HepG2 (cell line): ENCODE measurements at regions not wholly inside any gene's neighbourhood (a gene's known extent, or its start where the extent isn't known, plus 50 kb on each side); places are given as distances from the start of the nearest gene placed in this dataset.

Experiments
- ATAC-seq: fragments of 200-7000 bp; cut with Tn5 transposase; 3 replicates; pipeline ENCODE4 v1.9.1; 2020; ENCODE audit warnings: mild to moderate bottlenecking, moderate library complexity
- BruUV-seq: library from RNA; stranded (reverse); fragments of 400-500 nt; replicated peaks from 2 replicates; lab custom pipeline; 2021; lab: Mats Ljungman, UMichigan
- CTCF ChIA-PET: fragments of 300-600 bp; formaldehyde crosslinking; extraction: SDS; loops from one replicate; lab custom pipeline; 2021; ENCODE audit warnings: low total read pairs, inconsistent platforms, low intra/inter-chr PET ratio; lab: Yijun Ruan, JAX
- POLR2A ChIA-PET: fragments of 350-600 bp; sonication (Branson Sonifier 250); formaldehyde crosslinking; loops from one replicate; lab custom pipeline; 2020; ENCODE audit warnings: antibody characterized with exemption, inconsistent platforms; lab: Yijun Ruan, JAX
- DNase-seq: peaks from one replicate; pipeline ENCODE4 v3.0.0-alpha.2; 2015; ENCODE audit warnings: low spot score
- FAIRE-seq: peaks from 3 replicates; lab custom pipeline; 2011; peaks lifted over from hg19 to GRCh38; lab: Jason Lieb, UNC
- H2AFZ ChIP-seq: one replicate; pipeline ENCODE4 v1.6.1; 2011; ENCODE audit warnings: low read length, inconsistent platforms
- H3K27ac ChIP-seq: fragments of 300-600 bp; 3 replicates; pipeline ENCODE4 v1.8.0; 2011; ENCODE audit warnings: mixed run types, mild to moderate bottlenecking, mixed read lengths, low read length, inconsistent platforms; ENCODE audit not compliant: insufficient read depth; ENCODE audit errors: extremely low read length
- H3K27me3 ChIP-seq, 2 experiments: fragments of 200-600 bp in 1 of 2; 2 replicates in 1 of 2; 3 replicates in 1 of 2; pipeline versions ENCODE4 v1.6.0 to v1.8.0; 2011; ENCODE audit warnings: low read length in 2 of 2, mild to moderate bottlenecking in 2 of 2, moderate library complexity in 2 of 2, inconsistent platforms in 1 of 2; ENCODE audit not compliant: insufficient read depth in 2 of 2, control insufficient read depth in 1 of 2
- H3K36me3 ChIP-seq, 2 experiments: fragments of 200-600 bp in 1 of 2; replicated peaks in 1 of 2; 2 replicates in 1 of 2; 3 replicates in 1 of 2; pipeline versions ENCODE4 v1.5.1 to v1.8.0; 2011; ENCODE audit warnings: low read length in 2 of 2, inconsistent platforms in 1 of 2; ENCODE audit not compliant: insufficient read depth in 2 of 2, control insufficient read depth in 1 of 2
- H3K4me1 ChIP-seq: 2 replicates; pipeline ENCODE4 v1.5.1; 2012; ENCODE audit warnings: low read length, inconsistent platforms; ENCODE audit not compliant: insufficient read depth
- H3K4me2 ChIP-seq: 2 replicates; pipeline ENCODE4 v1.6.0; 2011; ENCODE audit warnings: low read depth, low read length, inconsistent platforms
- H3K4me3 ChIP-seq, 3 experiments: fragments of 200-600 bp in 1 of 3; sonication (generic), shearing (Covaris generic) in 1 of 3; replicated peaks in 1 of 3; 2 replicates each; pipeline ENCODE4 v1.5.1; 2011 to 2016; ENCODE audit warnings: low read length in 3 of 3, inconsistent platforms in 2 of 3, low read depth in 2 of 3, mild to moderate bottlenecking in 2 of 3, control low read depth in 1 of 3, mixed read lengths in 1 of 3; ENCODE audit not compliant: insufficient read depth in 1 of 3
- H3K79me2 ChIP-seq: one replicate; pipeline ENCODE4 v1.6.1; 2011; ENCODE audit warnings: low read length, inconsistent platforms; ENCODE audit not compliant: insufficient read depth
- H3K9ac ChIP-seq: 2 replicates; pipeline ENCODE4 v1.6.0; 2011; ENCODE audit warnings: mild to moderate bottlenecking, low read depth, low read length, inconsistent platforms; ENCODE audit not compliant: insufficient read depth
- H3K9me3 ChIP-seq: 2 replicates; pipeline ENCODE4 v1.5.1; 2012; ENCODE audit warnings: mild to moderate bottlenecking, low read length
- H4K20me1 ChIP-seq: 2 replicates; pipeline ENCODE4 v1.6.0; 2011; ENCODE audit warnings: inconsistent platforms, mild to moderate bottlenecking, low read length, moderate library complexity; ENCODE audit not compliant: insufficient read depth
- ATF4 ChIP-seq, 2 experiments: fragments of 450-650 bp in 1 of 2; sonication (generic) in 1 of 2; formaldehyde crosslinking; IDR thresholded peaks; 2 replicates each; pipeline versions ENCODE4 v1.5.0 to v1.8.0; 2020 to 2022; ENCODE audit warnings: mild to moderate bottlenecking in 1 of 2, missing genetic modification reagents in 1 of 2
- CSRNP2 ChIP-seq: sonication (generic); formaldehyde crosslinking; conservative IDR thresholded peaks from 2 replicates; pipeline ENCODE4 v1.8.0; 2022; ENCODE audit warnings: low read depth, missing genetic modification reagents
- DBP ChIP-seq: sonication (generic); formaldehyde crosslinking; IDR thresholded peaks from 2 replicates; pipeline ENCODE4 v1.4.0; 2020; ENCODE audit warnings: missing genetic modification reagents; ENCODE audit errors: not compliant biosample characterization
- GTF2F1 ChIP-seq: fragments of 150-350 bp; IDR thresholded peaks from 2 replicates; pipeline ENCODE4 v1.6.1; 2014; ENCODE audit warnings: low read length
- HES4 ChIP-seq: sonication (generic); formaldehyde crosslinking; IDR thresholded peaks from 2 replicates; pipeline ENCODE4 v1.9.0; 2021; ENCODE audit warnings: mild to moderate bottlenecking, missing genetic modification reagents, borderline replicate concordance
- HOMEZ ChIP-seq: IDR thresholded peaks from 2 replicates; pipeline ENCODE4 v1.6.1; 2016; ENCODE audit warnings: low read depth
- PHF20 ChIP-seq: sonication (generic); formaldehyde crosslinking; IDR thresholded peaks from 2 replicates; pipeline ENCODE4 v1.5.0; 2020; ENCODE audit warnings: mild to moderate bottlenecking, missing genetic modification reagents
- SALL2 ChIP-seq: sonication (generic); formaldehyde crosslinking; IDR thresholded peaks from 2 replicates; pipeline ENCODE4 v1.8.1; 2023; ENCODE audit warnings: mild to moderate bottlenecking, missing genetic modification reagents, inconsistent platforms
- SIN3A ChIP-seq: IDR thresholded peaks from 2 replicates; pipeline ENCODE4 v1.6.1; 2011; ENCODE audit warnings: low read depth, mild to moderate bottlenecking, control low read depth, low read length, borderline replicate concordance
- STAG1 ChIP-seq: sonication (generic); formaldehyde crosslinking; IDR thresholded peaks from 2 replicates; pipeline ENCODE4 v1.4.0; 2020; ENCODE audit warnings: missing genetic modification reagents
- TCF12 ChIP-seq, 2 experiments: fragments of 450-650 bp in 1 of 2; sonication (generic) in 1 of 2; formaldehyde crosslinking in 1 of 2; IDR thresholded peaks; 2 replicates each; pipeline versions ENCODE4 v1.6.1 to v1.8.0; 2017 to 2022; ENCODE audit warnings: antibody characterized with exemption in 1 of 2, mild to moderate bottlenecking in 1 of 2, missing genetic modification reagents in 1 of 2, moderate library complexity in 1 of 2
- ZBTB33 ChIP-seq: sonication (generic); formaldehyde crosslinking; IDR thresholded peaks from 2 replicates; pipeline ENCODE4 v1.4.0; 2020; ENCODE audit warnings: missing genetic modification reagents
- ZNF543 ChIP-seq: sonication (generic); formaldehyde crosslinking; IDR thresholded peaks from 2 replicates; pipeline ENCODE4 v1.4.0; 2020; ENCODE audit warnings: mild to moderate bottlenecking, missing genetic modification reagents
- ZNF766 ChIP-seq: sonication (generic); formaldehyde crosslinking; IDR thresholded peaks from 2 replicates; pipeline ENCODE4 v1.5.0; 2020; ENCODE audit warnings: missing genetic modification reagents, borderline replicate concordance
- WGBS: methylation state at CpG from one replicate; pipeline ENCODE4 v1.1.6; 2017; ENCODE audit warnings: low lambda C conversion rate; 5-methylcytosine and 5-hydroxymethylcytosine counted together
- in situ Hi-C: cut with HindIII; loops from 2 replicates; pipeline ENCODE4 v1.10.0; 2017; ENCODE audit warnings: low pct_unique_long_range_greater_than_20kb; ENCODE audit not compliant: extremely low pct_ligation_motif_present
- intact Hi-C: fragments of 100-400 bp; cut with micrococcal nuclease; formaldehyde crosslinking; loops from one replicate; pipeline ENCODE4 v1.10.0; 2022; ENCODE audit not compliant: unreplicated experiment

- TF ChIP-seq ATF4 (CRISPR knock-in tag; IDR thresholded peaks at IDR 0.05) (no peak), CSRNP2 (no peak), GTF2F1 (no peak), SALL2 (CRISPR knock-in tag) (no peak), HES4 (CRISPR knock-in tag) (no peak), HOMEZ (CRISPR knock-in tag) (no peak), TCF12 (IDR thresholded peaks at IDR 0.05) (no peak), TCF12 (CRISPR knock-in tag; IDR thresholded peaks at IDR 0.05) (no peak)
- TF ChIP-seq, all 625 proteins: peak for 0
These were observed 158.9 kb downstream of the ZBTB18 start (continued) for GRCh38 chr1:244209955-244210354.

GRCh38 chr1:244210884-244211558 is 159.9 kb downstream of the ZBTB18 start:
- no peak for FAIRE-seq
- ChIA-PET CTCF (no interaction called here), POLR2A (no interaction called here)
- H3K4me2 ChIP-seq, result no peak overlapping the region
- no peaks in the 10 kb centered on the region for H3K79me2 ChIP-seq
- intact Hi-C loops, result no loop called here
- no peak overlapping the region for H2AFZ ChIP-seq
- no peaks in the 10 kb centered on the region for H3K9me3 ChIP-seq
- in situ Hi-C loops, result no loop called here
- no peaks in the 10 kb centered on the region; a peak in 1 of 5 replicates for H3K27me3 ChIP-seq
- H3K4me1 ChIP-seq, result peaks cover 40% of the 10 kb centered on the region
- WGBS, result 92% methylated on average over 25 of the region's 28 CpGs
- H3K9ac ChIP-seq, result no peak overlapping the region
- no peaks in the 10 kb centered on the region for H4K20me1 ChIP-seq
- no peaks in the 10 kb centered on the region for H3K36me3 ChIP-seq
- H3K27ac ChIP-seq, result no peak overlapping the region
- peak; percentile 58; the same call in 2 of the 3 replicates for ATAC-seq
- no peak overlapping the region for H3K4me3 ChIP-seq
- no TSS peak for BruUV-seq
- DNase-seq, result no peak
- TF ChIP-seq ZBTB33 (CRISPR knock-in tag), result peak; percentile 82
- TF ChIP-seq SIN3A, result no peak
- TF ChIP-seq PHF20 (CRISPR knock-in tag), result no peak
- TF ChIP-seq ZNF543 (CRISPR knock-in tag), result no peak
- TF ChIP-seq STAG1, result peak; percentile 20; the same call in 1 of the 2 replicates
- no peak for TF ChIP-seq DBP (CRISPR knock-in tag)
- TF ChIP-seq ZNF766 (CRISPR knock-in tag), result no peak
